MM.1S (cell line): ENCODE measurements at regions not wholly inside any gene's neighbourhood (a gene's known extent, or its start where the extent isn't known, plus 50 kb on each side); places are given as distances from the start of the nearest gene placed in this dataset.
A peak's percentile ranks its signal among the peaks of the same experiment; 100 is the strongest.

Source experiments
- DNase-seq: peaks from one replicate; pipeline ENCODE4 v3.0.0-alpha.2; 2015
- H2AFZ ChIP-seq: fragments of 300-600 bp; sonication (generic); 2 replicates; pipeline ENCODE4 v1.6.0; 2016; ENCODE audit warnings: antibody characterized with exemption, low read length
- H3F3A ChIP-seq: fragments of 300-600 bp; sonication (generic); 2 replicates; pipeline ENCODE4 v1.6.1; 2016; ENCODE audit warnings: mild to moderate bottlenecking, antibody characterized with exemption, low read length, moderate library complexity, mixed read lengths; ENCODE audit not compliant: insufficient read depth
- H3K27ac ChIP-seq: fragments of 300-600 bp; sonication (generic); 2 replicates; pipeline ENCODE4 v1.5.1; 2016; ENCODE audit warnings: mild to moderate bottlenecking, low read length
- H3K27me3 ChIP-seq: fragments of 300-600 bp; sonication (generic); replicated peaks from 2 replicates; pipeline ENCODE4 v1.6.0; 2016; ENCODE audit warnings: low read length; ENCODE audit not compliant: insufficient read depth
- H3K36me3 ChIP-seq: fragments of 300-600 bp; sonication (generic); replicated peaks from 2 replicates; pipeline ENCODE4 v1.6.1; 2016; ENCODE audit warnings: mild to moderate bottlenecking, low read length, mixed read lengths; ENCODE audit not compliant: insufficient read depth
- H3K4me1 ChIP-seq: fragments of 300-600 bp; sonication (generic); 2 replicates; pipeline ENCODE4 v1.6.1; 2016; ENCODE audit warnings: low read length, mixed read lengths
- H3K4me2 ChIP-seq: fragments of 300-600 bp; sonication (generic); 2 replicates; pipeline ENCODE4 v1.6.0; 2016; ENCODE audit warnings: low read depth, low read length
- H3K4me3 ChIP-seq: fragments of 300-600 bp; sonication (generic); 2 replicates; pipeline ENCODE4 v1.5.1; 2016; ENCODE audit warnings: low read length, mixed read lengths
- H3K79me2 ChIP-seq: fragments of 300-600 bp; sonication (generic); 2 replicates; pipeline ENCODE4 v1.6.1; 2016; ENCODE audit warnings: mixed run types, low read length, mixed read lengths
- H3K9ac ChIP-seq: fragments of 300-600 bp; sonication (generic); 2 replicates; pipeline ENCODE4 v1.6.1; 2016; ENCODE audit warnings: low read length, mixed read lengths
- H3K9me2 ChIP-seq: fragments of 300-600 bp; sonication (generic); replicated peaks from 2 replicates; pipeline ENCODE4 v1.6.1; 2016; ENCODE audit warnings: mild to moderate bottlenecking, low read length, mixed read lengths; ENCODE audit not compliant: insufficient read depth
- H3K9me3 ChIP-seq: fragments of 300-600 bp; sonication (generic); replicated peaks from 2 replicates; pipeline ENCODE4 v1.6.1; 2016; ENCODE audit warnings: mild to moderate bottlenecking, low read length, mixed read lengths; ENCODE audit not compliant: insufficient read depth
- H4K20me1 ChIP-seq: fragments of 300-600 bp; sonication (generic); 2 replicates; pipeline ENCODE4 v1.6.1; 2016; ENCODE audit warnings: mild to moderate bottlenecking, low read length, moderate library complexity, mixed read lengths; ENCODE audit not compliant: insufficient read depth
- EZH2 ChIP-seq: fragments of 300-600 bp; sonication (generic); optimal IDR thresholded peaks from 2 replicates; pipeline ENCODE3; 2017; ENCODE audit warnings: low read depth, mild to moderate bottlenecking, antibody characterized with exemption, low read length, mixed read lengths
- EZH2phosphoT487 ChIP-seq: fragments of 300-600 bp; sonication (generic); IDR thresholded peaks from 2 replicates; pipeline ENCODE4 v1.6.1; 2018; ENCODE audit warnings: antibody characterized with exemption, low read length
- TF ChIP-seq, protein P1 (sequence below): fragments of 300-600 bp; sonication (generic); IDR thresholded peaks from 2 replicates; pipeline ENCODE4 v1.5.1; 2016; ENCODE audit warnings: antibody characterized with exemption, low read length, mixed read lengths

GRCh38 chr10:31148951-31149350, 117.3 kb upstream of the ZNF438 start:
- no peaks in the 10 kb centered on the region for H3K79me2 ChIP-seq
- H3F3A ChIP-seq, result no peaks in the 10 kb centered on the region
- H3K9me3 ChIP-seq, result no peaks in the 10 kb centered on the region
- no peak overlapping the region for H3K4me2 ChIP-seq
- no peaks in the 10 kb centered on the region for H3K36me3 ChIP-seq
- H3K9me2 ChIP-seq, result no peaks in the 10 kb centered on the region
- no peaks in the 10 kb centered on the region for H3K27me3 ChIP-seq
- H3K4me1 ChIP-seq, result no peaks in the 10 kb centered on the region
- TF ChIP-seq, protein P1, sequence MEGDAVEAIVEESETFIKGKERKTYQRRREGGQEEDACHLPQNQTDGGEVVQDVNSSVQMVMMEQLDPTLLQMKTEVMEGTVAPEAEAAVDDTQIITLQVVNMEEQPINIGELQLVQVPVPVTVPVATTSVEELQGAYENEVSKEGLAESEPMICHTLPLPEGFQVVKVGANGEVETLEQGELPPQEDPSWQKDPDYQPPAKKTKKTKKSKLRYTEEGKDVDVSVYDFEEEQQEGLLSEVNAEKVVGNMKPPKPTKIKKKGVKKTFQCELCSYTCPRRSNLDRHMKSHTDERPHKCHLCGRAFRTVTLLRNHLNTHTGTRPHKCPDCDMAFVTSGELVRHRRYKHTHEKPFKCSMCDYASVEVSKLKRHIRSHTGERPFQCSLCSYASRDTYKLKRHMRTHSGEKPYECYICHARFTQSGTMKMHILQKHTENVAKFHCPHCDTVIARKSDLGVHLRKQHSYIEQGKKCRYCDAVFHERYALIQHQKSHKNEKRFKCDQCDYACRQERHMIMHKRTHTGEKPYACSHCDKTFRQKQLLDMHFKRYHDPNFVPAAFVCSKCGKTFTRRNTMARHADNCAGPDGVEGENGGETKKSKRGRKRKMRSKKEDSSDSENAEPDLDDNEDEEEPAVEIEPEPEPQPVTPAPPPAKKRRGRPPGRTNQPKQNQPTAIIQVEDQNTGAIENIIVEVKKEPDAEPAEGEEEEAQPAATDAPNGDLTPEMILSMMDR, result no peak
- TF ChIP-seq EZH2 (no peak), EZH2phosphoT487 (no peak)
- DNase-seq, result no peak
- no peak overlapping the region for H2AFZ ChIP-seq
- H3K27ac ChIP-seq, result no peak overlapping the region
- no peak overlapping the region for H3K4me3 ChIP-seq
- H3K9ac ChIP-seq, result no peak overlapping the region
- H4K20me1 ChIP-seq, result no peaks in the 10 kb centered on the region

GRCh38 chr10:31149835-31150512, 118.3 kb upstream of the ZNF438 start:
- Histone ChIP-seq H3K27me3 (no peaks in the 10 kb centered on the region), H3K4me2 (no peak overlapping the region), H3K4me3 (no peak overlapping the region), H3K9me3 (no peaks in the 10 kb centered on the region), H2AFZ (no peak overlapping the region), H4K20me1 (no peaks in the 10 kb centered on the region), H3K27ac (no peak overlapping the region), H3F3A (no peaks in the 10 kb centered on the region), H3K9ac (no peak overlapping the region), H3K4me1 (no peaks in the 10 kb centered on the region), H3K9me2 (no peaks in the 10 kb centered on the region), H3K36me3 (no peaks in the 10 kb centered on the region), H3K79me2 (no peaks in the 10 kb centered on the region)
- DNase-seq, result no peak
- TF ChIP-seq EZH2 (no peak), EZH2phosphoT487 (no peak)
- TF ChIP-seq, protein P1, result no peak

GRCh38 chr10:31151301-31151700, 119.6 kb upstream of the ZNF438 start:
- no peak overlapping the region for H3K9ac ChIP-seq
- H3F3A ChIP-seq, result no peaks in the 10 kb centered on the region
- TF ChIP-seq EZH2phosphoT487, result no peak
- TF ChIP-seq, protein P1, result no peak
- no peak for TF ChIP-seq EZH2
- no peak overlapping the region for H3K27ac ChIP-seq
- no peaks in the 10 kb centered on the region for H3K79me2 ChIP-seq
- no peaks in the 10 kb centered on the region for H4K20me1 ChIP-seq
- H3K9me3 ChIP-seq, result no peaks in the 10 kb centered on the region
- H3K36me3 ChIP-seq, result no peaks in the 10 kb centered on the region
- no peak overlapping the region for H3K4me3 ChIP-seq
- H3K4me2 ChIP-seq, result no peak overlapping the region
- no peaks in the 10 kb centered on the region for H3K27me3 ChIP-seq
- peak; percentile 63 for DNase-seq
- no peaks in the 10 kb centered on the region for H3K4me1 ChIP-seq
- no peaks in the 10 kb centered on the region for H3K9me2 ChIP-seq
- H2AFZ ChIP-seq, result no peak overlapping the region
